HG02852 (cell line): ENCODE measurements at regions not wholly inside any gene's neighbourhood (a gene's known extent, or its start where the extent isn't known, plus 50 kb on each side); places are given as distances from the start of the nearest gene placed in this dataset.
"Not testable (repeated sequence)": the region's sequence is repeated elsewhere in the genome, so short reads cannot be mapped to it uniquely, and the experiment has no call there.

ENCODE experiments used
- ATAC-seq: cut with Tn5 transposase; IDR thresholded peaks from one replicate; pipeline ENCODE4 v1.9.1; 2021; ENCODE audit warnings: mild to moderate bottlenecking, moderate library complexity; ENCODE audit not compliant: unreplicated experiment

GRCh38 chr12:115813256-115813655 lies 464.2 kb downstream of the MED13L start:
- ATAC-seq: no peak

- no peak for ATAC-seq
These were observed 465.6 kb downstream of the MED13L start for GRCh38 chr12:115811929-115812328.

GRCh38 chr12:115811045-115811444 lies 466.4 kb downstream of the MED13L start:
- ATAC-seq: no peak

GRCh38 chr12:115810122-115810901 lies 467.2 kb downstream of the MED13L start:
- no peak for ATAC-seq

GRCh38 chr12:115806000-115806399 lies 471.5 kb downstream of the MED13L start:
- no peak for ATAC-seq

GRCh38 chr12:115802767-115803166 lies 474.7 kb downstream of the MED13L start:
- no peak for ATAC-seq

GRCh38 chr12:115801871-115802270 lies 475.6 kb downstream of the MED13L start:
- no peak for ATAC-seq

DNA sequence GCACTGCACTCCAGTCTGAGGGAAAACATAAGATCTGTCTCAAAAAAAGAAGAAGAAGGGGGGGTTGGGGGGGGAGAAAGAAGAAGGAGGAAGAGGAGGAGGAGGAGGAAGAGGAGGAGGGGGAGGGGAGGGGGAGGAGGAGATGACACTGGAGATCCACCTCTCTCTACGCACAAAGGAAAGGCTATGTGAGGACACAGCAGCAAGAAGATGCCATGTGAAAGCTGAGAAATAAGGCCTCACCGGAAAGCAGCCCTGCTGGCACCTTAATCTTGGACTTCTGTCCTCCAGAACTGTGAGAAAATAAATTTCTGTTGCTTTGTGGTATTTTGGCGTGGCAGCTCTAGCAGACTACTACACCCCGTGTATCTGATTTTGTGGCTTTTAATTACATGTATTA lies 477.9 kb downstream of the MED13L start:
- ATAC-seq: no peak

DNA sequence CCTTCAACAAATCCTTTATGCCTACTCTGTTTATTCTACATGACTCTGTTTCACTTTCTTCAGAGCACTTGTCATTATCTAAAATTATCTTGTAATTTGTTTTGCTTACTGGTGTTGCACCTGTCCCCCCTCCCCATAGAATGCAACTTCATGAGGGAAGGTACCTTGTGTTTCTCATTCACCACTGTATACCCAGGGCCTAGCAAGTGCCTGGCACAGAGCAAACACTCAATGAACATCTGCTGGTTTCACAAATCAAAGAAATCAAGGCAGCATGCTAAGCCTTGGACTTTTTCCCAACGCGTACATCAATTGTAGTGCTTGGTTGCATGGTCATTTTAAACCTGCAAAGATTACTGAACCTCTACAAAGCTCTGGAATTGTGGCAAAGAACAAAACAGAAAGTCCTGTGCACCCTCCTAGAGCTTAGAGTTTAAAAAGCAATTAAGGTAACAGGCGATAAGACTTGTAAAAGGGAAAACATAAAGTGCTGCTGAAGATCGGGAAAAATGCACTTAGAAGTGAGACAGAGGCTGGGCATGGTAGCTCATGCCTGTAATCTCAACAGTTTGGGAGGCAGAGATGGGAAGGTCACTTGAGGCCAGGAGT lies 479.1 kb downstream of the MED13L start:
- ATAC-seq: no peak

DNA sequence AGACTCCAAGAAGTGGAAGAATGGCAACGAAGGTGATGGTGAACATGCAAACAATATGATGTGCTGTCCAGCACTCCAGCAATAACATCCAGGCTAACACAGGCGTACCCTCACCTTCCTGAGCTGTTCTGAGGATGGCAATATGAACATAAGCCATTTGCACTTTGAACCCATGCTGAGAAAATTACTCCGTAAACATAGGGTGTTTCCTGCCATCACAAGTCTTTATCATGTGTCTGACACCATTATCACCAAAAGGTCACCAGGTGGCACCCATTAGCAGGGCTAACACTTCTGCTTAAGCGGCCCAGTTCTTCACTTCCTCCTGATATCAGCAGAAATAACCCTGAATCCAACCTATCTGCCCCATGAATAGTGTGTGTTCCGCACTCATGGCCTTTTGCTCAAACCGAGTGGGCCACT lies 482.8 kb downstream of the MED13L start:
- no peak for ATAC-seq

- no peak for ATAC-seq
These were observed 486.2 kb downstream of the MED13L start for GRCh38 chr12:115791331-115791730.

DNA sequence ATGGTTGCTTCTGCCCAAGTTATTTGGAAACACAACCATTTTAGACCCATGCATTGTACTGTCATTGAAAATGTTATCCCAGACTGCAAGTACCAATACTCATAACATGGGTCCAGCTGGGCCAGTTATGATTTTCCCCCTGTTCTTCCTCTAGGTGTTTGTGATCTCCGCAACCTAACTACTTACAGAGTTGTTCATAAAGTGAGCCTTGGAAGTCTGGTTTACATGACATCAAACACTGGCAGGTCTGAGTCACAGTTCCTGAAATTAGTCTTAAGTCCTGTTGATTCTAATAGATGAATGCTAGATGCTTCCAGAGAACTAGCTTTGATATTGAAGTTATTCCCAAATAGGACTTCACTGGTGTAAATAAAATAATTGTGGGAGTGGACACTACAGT lies 487.0 kb downstream of the MED13L start:
- no peak for ATAC-seq

DNA sequence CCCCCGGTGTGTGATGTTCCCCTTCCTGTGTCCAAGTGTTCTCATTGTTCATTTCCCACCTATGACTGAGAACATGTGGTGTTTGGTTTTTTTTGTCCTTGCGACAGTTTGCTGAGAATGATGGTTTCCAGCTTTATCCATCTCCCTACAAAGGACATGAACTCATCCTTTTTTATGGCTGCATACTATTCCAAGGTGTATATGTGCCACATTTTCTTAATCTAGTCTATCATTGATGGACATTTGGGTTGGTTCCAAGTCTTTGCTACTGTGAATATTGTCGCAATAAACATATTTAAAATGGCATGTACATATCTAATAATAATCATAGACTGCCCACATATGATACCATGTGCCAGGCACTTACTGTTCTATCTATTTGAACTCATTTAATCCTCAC lies 491.0 kb downstream of the MED13L start:
- not testable (repeated sequence) for ATAC-seq

DNA sequence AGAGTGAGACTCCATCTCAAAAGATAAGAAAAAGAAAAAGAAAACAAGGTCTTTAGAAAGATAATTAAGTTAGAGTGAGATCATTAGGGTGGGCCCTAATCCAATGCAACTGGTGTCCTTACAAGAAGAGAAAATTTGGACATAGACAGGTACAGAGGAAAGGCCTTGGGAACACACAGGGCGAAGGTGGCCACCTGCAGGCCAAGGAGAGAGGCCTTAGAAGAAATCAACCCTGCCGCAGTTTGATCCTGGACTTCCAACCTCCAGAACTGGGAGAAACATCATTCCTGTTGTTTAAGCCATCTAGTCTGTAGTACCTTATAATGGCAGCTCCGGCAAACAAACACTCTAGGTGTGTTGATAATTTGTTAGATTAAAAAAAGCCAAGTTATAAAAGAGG lies 491.9 kb downstream of the MED13L start:
- ATAC-seq: no peak

- ATAC-seq: no peak
These were observed 501.1 kb downstream of the MED13L start for GRCh38 chr12:115776399-115776798.

DNA sequence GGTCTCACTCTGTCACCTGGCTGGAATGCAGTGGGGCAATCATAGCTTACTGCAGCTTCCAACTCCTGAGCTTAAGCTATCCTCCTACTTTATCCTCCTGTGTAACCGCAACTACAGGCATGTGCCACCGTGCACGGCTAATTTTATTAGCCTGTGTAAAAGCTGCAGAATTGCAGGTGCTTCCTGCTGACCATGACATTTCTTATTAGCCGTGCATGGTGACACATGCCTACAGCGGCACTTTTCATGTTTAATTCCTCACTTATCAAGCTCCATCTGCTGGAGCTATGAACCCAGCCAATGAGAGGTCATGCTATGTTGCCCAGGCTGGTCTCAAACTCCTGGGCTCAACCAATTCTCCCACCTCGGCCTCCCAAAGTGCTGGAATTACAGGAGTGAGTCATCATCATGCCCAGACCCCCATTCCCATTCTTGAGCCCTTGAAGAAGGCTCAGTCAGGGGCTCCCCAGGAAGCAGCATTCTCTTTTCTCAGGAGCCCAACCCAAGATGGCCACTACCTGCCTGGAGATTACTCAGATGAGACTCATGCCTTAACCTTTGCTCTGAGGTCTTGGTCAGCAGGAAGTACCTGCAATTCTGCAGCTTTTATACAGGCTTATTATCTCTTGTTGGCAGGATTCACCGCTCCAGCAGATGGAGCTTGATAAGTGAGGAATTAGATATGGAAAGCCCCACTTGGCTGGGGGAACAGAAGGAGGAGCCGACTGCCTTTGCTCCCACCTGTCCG lies 503.2 kb downstream of the MED13L start:
- ATAC-seq: no peak

- no peak for ATAC-seq
These were observed 505.9 kb downstream of the MED13L start for GRCh38 chr12:115771601-115772000.

- no peak for ATAC-seq
These were observed 506.4 kb downstream of the MED13L start for GRCh38 chr12:115771065-115771464.

DNA sequence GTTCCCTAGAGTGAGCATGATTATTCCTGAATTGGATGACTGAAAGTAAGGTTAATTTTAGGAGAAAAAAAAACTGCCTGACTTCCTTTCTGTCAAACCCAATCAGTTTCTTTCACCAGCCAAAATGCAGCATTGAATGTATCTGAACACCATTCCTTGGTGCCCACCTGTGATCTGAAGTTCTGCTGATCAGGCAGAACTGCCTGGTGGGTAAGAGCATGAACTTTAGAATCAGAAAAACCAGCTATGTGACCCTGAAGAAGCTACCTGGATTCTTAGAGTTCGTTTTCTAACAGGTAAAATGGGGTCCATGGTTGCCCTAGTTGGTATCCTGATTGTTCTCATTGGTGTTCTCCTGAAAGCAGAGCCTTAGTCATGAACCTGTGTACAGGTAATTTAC lies 506.9 kb downstream of the MED13L start:
- ATAC-seq: no peak

DNA sequence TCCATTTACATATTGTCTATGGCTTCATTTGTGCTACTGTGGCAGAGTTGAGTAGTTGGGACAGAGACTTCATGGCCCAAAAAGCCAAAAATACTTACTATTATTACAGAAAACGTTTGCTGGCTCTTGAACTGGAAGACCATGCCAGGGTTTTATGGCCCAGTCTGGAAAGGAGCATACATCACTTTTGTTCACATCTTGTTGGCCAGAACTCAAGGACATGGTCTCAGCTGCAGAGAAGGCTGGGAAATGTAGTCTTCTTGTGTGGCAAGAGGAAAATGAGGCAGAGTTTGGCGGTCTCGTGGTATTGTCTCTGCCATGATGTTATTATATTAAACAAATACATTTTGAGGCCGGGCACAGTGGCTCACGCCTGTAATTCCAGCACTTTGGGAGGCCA lies 509.6 kb downstream of the MED13L start:
- ATAC-seq: no peak

DNA sequence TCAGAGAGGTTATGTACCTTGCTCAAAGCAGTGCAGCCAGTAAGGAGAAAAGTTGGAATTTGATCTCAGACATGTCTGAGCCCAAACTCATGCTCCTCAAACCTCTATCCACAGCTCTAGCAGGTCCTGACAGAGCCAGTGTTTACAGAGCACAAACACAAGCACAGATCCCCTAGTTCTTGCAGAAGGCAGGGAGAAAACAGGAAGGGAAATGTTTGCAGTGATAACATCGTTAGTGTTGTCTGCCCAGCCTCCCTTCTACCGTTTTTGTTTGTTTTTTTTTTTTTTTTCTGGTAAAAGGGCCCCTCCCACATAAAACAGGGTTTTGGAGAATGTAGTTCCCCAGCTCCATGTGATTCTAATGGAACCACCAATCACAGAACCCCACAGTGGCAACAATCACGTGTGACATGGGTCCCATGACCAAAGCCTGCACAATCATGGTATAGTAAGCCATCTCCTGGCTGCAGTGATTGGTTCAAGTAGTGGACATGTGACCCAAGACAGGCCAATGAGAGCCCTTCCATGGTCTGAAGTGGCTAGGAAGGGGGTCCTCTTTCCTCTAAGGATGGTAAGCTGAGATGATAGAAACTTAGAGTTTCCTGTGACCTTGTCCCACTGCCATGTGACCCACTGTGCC lies 513.4 kb downstream of the MED13L start:
- ATAC-seq: no peak
